Mucosa of gallbladder (tissue), 1 donor: ENCODE measurements at regions not wholly inside any gene's neighbourhood (a gene's known extent, or its start where the extent isn't known, plus 50 kb on each side); places are given as distances from the start of the nearest gene placed in this dataset.
A peak's percentile ranks its signal among the peaks of the same experiment; 100 is the strongest.
"Not testable (repeated sequence)": the region's sequence is repeated elsewhere in the genome, so short reads cannot be mapped to it uniquely, and the experiment has no call there.

Source experiments
- DNase-seq: peaks from one replicate; pipeline ENCODE4 v3.0.0-alpha.2; 2020; ENCODE audit warnings: low spot score
- donor health status: DM: no; HTN: no; CAD: no.

- no peak for DNase-seq
These were observed 775.2 kb upstream of the POU3F4 start for GRCh38 chrX:82732861-82733260.

GRCh38 chrX:82734140-82734539, 774.0 kb upstream of the POU3F4 start:
- no peak for DNase-seq

GRCh38 chrX:82738313-82738712, 769.8 kb upstream of the POU3F4 start:
- DNase-seq, result not testable (repeated sequence)

GRCh38 chrX:82742351-82742750, 765.7 kb upstream of the POU3F4 start:
- DNase-seq, result no peak

- DNase-seq, result peak; percentile 30
These were observed 762.4 kb upstream of the POU3F4 start for GRCh38 chrX:82745725-82746124.

GRCh38 chrX:82748906-82749505, 759.1 kb upstream of the POU3F4 start:
- no peak for DNase-seq

GRCh38 chrX:82756272-82756671, 751.8 kb upstream of the POU3F4 start:
- DNase-seq, result no peak

- DNase-seq, result no peak
These were observed 750.5 kb upstream of the POU3F4 start for GRCh38 chrX:82757614-82758013.

GRCh38 chrX:82764521-82764920, 743.6 kb upstream of the POU3F4 start:
- no peak for DNase-seq

GRCh38 chrX:82765811-82766210, 742.3 kb upstream of the POU3F4 start:
- DNase-seq, result no peak

- DNase-seq, result no peak
These were observed 732.7 kb upstream of the POU3F4 start for GRCh38 chrX:82775426-82775825.

- no peak for DNase-seq
These were observed 726.1 kb upstream of the POU3F4 start for GRCh38 chrX:82782014-82782413.

GRCh38 chrX:82812902-82813301, 695.2 kb upstream of the POU3F4 start:
- not testable (repeated sequence) for DNase-seq

GRCh38 chrX:82813671-82814078, 694.4 kb upstream of the POU3F4 start:
- DNase-seq, result no peak

- no peak for DNase-seq
These were observed 692.1 kb upstream of the POU3F4 start for GRCh38 chrX:82816001-82816400.

GRCh38 chrX:82816562-82816961, 691.5 kb upstream of the POU3F4 start:
- no peak for DNase-seq

GRCh38 chrX:82842286-82842685, 665.8 kb upstream of the POU3F4 start:
- DNase-seq, result no peak

- DNase-seq, result no peak
These were observed 660.0 kb upstream of the POU3F4 start for GRCh38 chrX:82848111-82848510.
